K562 (cell line): ENCODE measurements at regions not wholly inside any gene's neighbourhood (a gene's known extent, or its start where the extent isn't known, plus 50 kb on each side); places are given as distances from the start of the nearest gene placed in this dataset.

Experiments used
- ATAC-seq: fragments of 200-7000 bp; cut with Tn5 transposase; 3 replicates; pipeline ENCODE4 v1.9.1; 2020; ENCODE audit warnings: moderate library complexity
- BruUV-seq: library from RNA; stranded (reverse); fragments of 400-500 nt; replicated peaks from 2 replicates; lab custom pipeline; 2021; lab: Mats Ljungman, UMichigan
- CTCF ChIA-PET: fragments of 300-600 bp; formaldehyde crosslinking; extraction: SDS; loops from one replicate; lab custom pipeline; 2021; ENCODE audit warnings: low intra/inter-chr PET ratio; lab: Yijun Ruan, JAX
- POLR2A ChIA-PET: fragments of 300-600, 350-650 bp; sonication (Branson Sonifier 250); formaldehyde crosslinking; extraction: SDS; loops from one replicate; lab custom pipeline; 2021; ENCODE audit warnings: antibody characterized with exemption, inconsistent platforms; lab: Yijun Ruan, JAX
- DNase-seq, 4 experiments: peaks; one replicate each; pipeline versions ENCODE4 v3.0.0 to v3.0.0-alpha.2; 2011 to 2018; ENCODE audit warnings: low spot score in 3 of 4, mixed read lengths in 3 of 4; ENCODE audit errors: extremely low read depth in 1 of 4
- FAIRE-seq: peaks from 2 replicates; lab custom pipeline; 2011; peaks lifted over from hg19 to GRCh38; lab: Jason Lieb, UNC
- H2AFZ ChIP-seq: 2 replicates; pipeline ENCODE4 v1.6.0; 2011; ENCODE audit warnings: low read depth, low read length, control low read depth, inconsistent platforms
- H3K27ac ChIP-seq: fragments of 200-600 bp; 3 replicates; pipeline ENCODE4 v1.8.0; 2011; ENCODE audit warnings: low read depth, mild to moderate bottlenecking, control low read depth, inconsistent platforms, low read length, moderate library complexity, mixed read lengths; ENCODE audit errors: extremely low read depth
- H3K27me3 ChIP-seq, 2 experiments: fragments of 300-600 bp in 1 of 2; 2 replicates in 1 of 2; 3 replicates in 1 of 2; pipeline versions ENCODE4 v1.6.0 to v1.8.0; 2011; ENCODE audit warnings: inconsistent platforms in 2 of 2, low read length in 2 of 2, mild to moderate bottlenecking in 1 of 2, mixed read lengths in 1 of 2, moderate library complexity in 1 of 2; ENCODE audit not compliant: control insufficient read depth in 2 of 2, insufficient read depth in 2 of 2
- H3K36me3 ChIP-seq: fragments of 300-600 bp; 3 replicates; pipeline ENCODE4 v1.8.0; 2011; ENCODE audit warnings: mild to moderate bottlenecking, low read length, inconsistent platforms; ENCODE audit not compliant: control insufficient read depth, insufficient read depth
- H3K4me1 ChIP-seq, 2 experiments: fragments of 200-600 bp in 1 of 2; replicated peaks in 1 of 2; 2 replicates in 1 of 2; 3 replicates in 1 of 2; pipeline versions ENCODE4 v1.5.1 to v1.8.0; 2011; ENCODE audit warnings: inconsistent platforms in 2 of 2, low read length in 2 of 2, mild to moderate bottlenecking in 1 of 2, mixed read lengths in 1 of 2, moderate library complexity in 1 of 2; ENCODE audit not compliant: control insufficient read depth in 2 of 2, insufficient read depth in 2 of 2
- H3K4me2 ChIP-seq: 2 replicates; pipeline ENCODE4 v1.6.1; 2011; ENCODE audit warnings: low read length, control low read depth, inconsistent platforms, mixed read lengths; ENCODE audit not compliant: insufficient read depth
- H3K4me3 ChIP-seq: fragments of 200-600 bp; sonication (generic), shearing (Covaris generic); 2 replicates; pipeline ENCODE4 v1.5.1; 2016; ENCODE audit warnings: control low read depth, inconsistent platforms
- H3K79me2 ChIP-seq: fragments of 200-600 bp; 3 replicates; pipeline ENCODE4 v1.8.0; 2011; ENCODE audit warnings: low read length, inconsistent platforms; ENCODE audit not compliant: control insufficient read depth, insufficient read depth
- H3K9ac ChIP-seq, 2 experiments: 2 replicates each; pipeline versions ENCODE4 v1.6.0 to v1.6.1; 2011; ENCODE audit warnings: low read depth in 2 of 2, low read length in 2 of 2, control low read depth in 1 of 2, inconsistent platforms in 1 of 2, mild to moderate bottlenecking in 1 of 2, mixed read lengths in 1 of 2; ENCODE audit not compliant: insufficient read depth in 1 of 2
- H3K9me1 ChIP-seq: one replicate; pipeline ENCODE4 v1.6.0; 2011; ENCODE audit warnings: inconsistent platforms, mild to moderate bottlenecking, low read length, moderate library complexity; ENCODE audit not compliant: control insufficient read depth, insufficient read depth
- H3K9me3 ChIP-seq: replicated peaks from 2 replicates; pipeline ENCODE4 v1.5.1; 2011; ENCODE audit warnings: low read depth, low read length, inconsistent platforms; ENCODE audit not compliant: control insufficient read depth, insufficient read depth
- H4K20me1 ChIP-seq: replicated peaks from 2 replicates; pipeline ENCODE4 v1.6.1; 2011; ENCODE audit warnings: low read length, inconsistent platforms, mixed read lengths; ENCODE audit not compliant: control insufficient read depth, insufficient read depth
- GABPA ChIP-seq: fragments of 200-800 bp; sonication (Bioruptor generic); conservative IDR thresholded peaks from 2 replicates; pipeline ENCODE4 v1.6.1; 2016; ENCODE audit warnings: low read depth, missing genetic modification characterization, missing compliant biosample characterization
- HDAC6 ChIP-seq: IDR thresholded peaks from 2 replicates; pipeline ENCODE4 v1.6.1; 2012; ENCODE audit warnings: low read depth, mild to moderate bottlenecking, control low read depth, inconsistent platforms, low read length, moderate library complexity
- KDM4B ChIP-seq, 2 experiments: fragments of 450-650 bp in 1 of 2; sonication (generic) in 1 of 2; IDR thresholded peaks; 2 replicates each; pipeline ENCODE4 v1.6.1; 2016 to 2017; ENCODE audit warnings: borderline replicate concordance in 2 of 2, antibody characterized with exemption in 1 of 2, low read depth in 1 of 2, mild to moderate bottlenecking in 1 of 2
- MCM2 ChIP-seq: fragments of 450-650 bp; IDR thresholded peaks from 2 replicates; pipeline ENCODE4 v1.6.1; 2017; ENCODE audit warnings: low read depth, mild to moderate bottlenecking
- SMAD2 ChIP-seq: fragments of 150-350 bp; IDR thresholded peaks from 2 replicates; pipeline ENCODE4 v1.6.1; 2014; ENCODE audit warnings: low read depth, mild to moderate bottlenecking, low read length
- TAF9B ChIP-seq: fragments of 450-650 bp; IDR thresholded peaks from 2 replicates; pipeline ENCODE4 v1.6.1; 2018; ENCODE audit warnings: mild to moderate bottlenecking; ENCODE audit not compliant: partially characterized antibody
- TCF3 ChIP-seq: sonication (generic); formaldehyde crosslinking; IDR thresholded peaks from 2 replicates; pipeline ENCODE4 v1.4.0; 2020; ENCODE audit warnings: mild to moderate bottlenecking, missing genetic modification reagents
- U2AF2 ChIP-seq: fragments of 200-400 bp; formaldehyde crosslinking; optimal IDR thresholded peaks from 2 replicates; pipeline ENCODE3; 2017; ENCODE audit warnings: low read depth, mild to moderate bottlenecking, low read length
- ZBED1 ChIP-seq: IDR thresholded peaks from 2 replicates; pipeline ENCODE4 v1.6.1; 2014
- WGBS: fragments of 100-300 bp; shearing (Covaris generic); methylation state at CpG from one replicate; pipeline ENCODE4 v1.1.6; 2016; ENCODE audit warnings: low coverage, mixed read lengths; ENCODE audit not compliant: insufficient coverage; ENCODE audit errors: missing lambda C conversion rate; 5-methylcytosine and 5-hydroxymethylcytosine counted together
- in situ Hi-C: fragments of 300-500 bp; cut with MboI; formaldehyde crosslinking; loops from 4 replicates; pipeline ENCODE4 v1.15.0; 2018; ENCODE audit warnings: inconsistent platforms, mixed read lengths
- intact Hi-C: fragments of 100-400 bp; cut with micrococcal nuclease; formaldehyde crosslinking; loops from 2 replicates; pipeline ENCODE4 v1.14.2; 2022
- TF ChIP-seq, protein P1 (sequence below): fragments of 250-450 bp; sonication (Bioruptor Pico); IDR thresholded peaks from 2 replicates; pipeline ENCODE4 v1.5.1; 2021; ENCODE audit warnings: mild to moderate bottlenecking
- TF ChIP-seq, protein P2 (sequence below): fragments of 250-450 bp; sonication (Bioruptor Pico); IDR thresholded peaks from 2 replicates; pipeline ENCODE4 v1.8.0; 2022; ENCODE audit warnings: moderate library complexity, mild to moderate bottlenecking, inconsistent platforms
- TF ChIP-seq, protein P3 (sequence below): fragments of 250-450 bp; sonication (Bioruptor Pico); IDR thresholded peaks from 2 replicates; pipeline ENCODE4 v1.8.0; 2022; ENCODE audit warnings: moderate library complexity, mild to moderate bottlenecking, inconsistent platforms
- TF ChIP-seq, protein P4 (sequence below): IDR thresholded peaks from 3 replicates; pipeline ENCODE4 v1.6.1; 2011; ENCODE audit warnings: borderline replicate concordance, mild to moderate bottlenecking; ENCODE audit not compliant: insufficient read length, insufficient read depth

DNA sequence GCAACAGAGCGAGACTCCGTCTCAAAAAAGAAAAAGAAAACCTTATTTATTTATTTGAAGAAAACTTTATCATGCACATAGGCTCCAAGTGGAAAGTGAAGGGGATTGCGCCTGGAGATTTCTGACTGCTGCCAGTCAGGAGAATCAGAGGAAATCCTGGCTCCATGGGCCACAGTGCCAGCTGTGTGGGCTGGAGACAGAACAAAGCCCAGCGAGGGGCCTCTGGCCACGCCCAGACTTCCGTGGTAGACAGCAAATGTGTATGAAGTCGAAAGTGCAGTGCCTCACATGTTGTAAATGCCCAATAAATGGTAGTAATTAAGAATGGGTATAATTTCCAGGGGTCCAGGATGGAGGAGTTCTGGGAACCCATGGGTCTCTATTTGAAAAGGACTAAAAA is 75.8 kb upstream of the WWC1 start:
- ATAC-seq, result no peak
- FAIRE-seq, result no peak
- POLR2A ChIA-PET, result no interaction called here
- TF ChIP-seq KDM4B (IDR thresholded peaks at IDR 0.05; ENCODE audit: borderline replicate concordance in 2 of 2, low read depth in 1 of 2) (no peak), ZBED1 (no peak)
- in situ Hi-C loops (no loop called here), intact Hi-C loops (no loop called here)
- no peak overlapping the region for H3K9ac ChIP-seq
- H3K4me2 ChIP-seq, result no peak overlapping the region
- no peak overlapping the region for H2AFZ ChIP-seq
- H3K4me1 ChIP-seq, result no peaks in the 10 kb centered on the region
- H3K36me3 ChIP-seq, result no peaks in the 10 kb centered on the region
- DNase-seq, result no peak
- BruUV-seq, result no TSS peak
- H3K27ac ChIP-seq, result no peak overlapping the region
- H4K20me1 ChIP-seq, result no peaks in the 10 kb centered on the region
- H3K79me2 ChIP-seq, result no peaks in the 10 kb centered on the region
- 3% methylated on average over 7 of the region's 7 CpGs for WGBS
- H3K9me1 ChIP-seq, result no peaks in the 10 kb centered on the region
- H3K4me3 ChIP-seq, result no peak overlapping the region
- no peaks in the 10 kb centered on the region; a peak in 1 of 5 replicates for H3K27me3 ChIP-seq
- no peaks in the 10 kb centered on the region for H3K9me3 ChIP-seq
- CTCF ChIA-PET, result no interaction called here

DNA sequence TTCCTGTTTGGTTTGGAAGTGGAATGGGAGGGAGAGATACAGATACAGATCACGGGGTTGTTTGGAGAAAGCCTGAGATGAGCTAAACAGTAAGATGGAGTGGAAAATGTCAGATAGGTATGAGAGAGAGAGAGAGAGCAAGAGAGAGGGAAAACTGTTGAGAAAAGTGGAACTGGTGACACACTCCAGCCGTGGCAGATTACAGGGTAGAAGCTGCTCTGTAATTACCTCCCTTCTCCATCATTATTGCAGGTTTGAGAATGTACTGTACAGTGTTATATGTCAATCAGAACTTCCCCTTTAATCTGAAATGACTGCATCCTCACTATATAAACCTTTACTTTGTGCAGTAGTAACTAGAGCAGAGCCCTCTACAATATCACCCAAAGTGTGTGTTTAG is 74.5 kb upstream of the WWC1 start:
- Histone ChIP-seq H3K9me1 (no peaks in the 10 kb centered on the region), H3K79me2 (no peaks in the 10 kb centered on the region), H4K20me1 (no peaks in the 10 kb centered on the region), H3K27ac (no peak overlapping the region), H3K27me3 (no peaks in the 10 kb centered on the region; a peak in 1 of 5 replicates), H3K4me1 (no peaks in the 10 kb centered on the region), H3K4me2 (no peak overlapping the region), H2AFZ (no peak overlapping the region), H3K9ac (no peak overlapping the region), H3K36me3 (no peaks in the 10 kb centered on the region), H3K9me3 (no peaks in the 10 kb centered on the region), H3K4me3 (no peak overlapping the region)
- WGBS, result 0% methylated on average over 2 of the region's 2 CpGs
- ChIA-PET POLR2A (no interaction called here), CTCF (no interaction called here)
- FAIRE-seq, result no peak
- no peak for DNase-seq
- intact Hi-C loops, result no loop called here
- in situ Hi-C loops, result no loop called here
- ATAC-seq, result no peak
- no TSS peak for BruUV-seq
- TF ChIP-seq, protein P1, sequence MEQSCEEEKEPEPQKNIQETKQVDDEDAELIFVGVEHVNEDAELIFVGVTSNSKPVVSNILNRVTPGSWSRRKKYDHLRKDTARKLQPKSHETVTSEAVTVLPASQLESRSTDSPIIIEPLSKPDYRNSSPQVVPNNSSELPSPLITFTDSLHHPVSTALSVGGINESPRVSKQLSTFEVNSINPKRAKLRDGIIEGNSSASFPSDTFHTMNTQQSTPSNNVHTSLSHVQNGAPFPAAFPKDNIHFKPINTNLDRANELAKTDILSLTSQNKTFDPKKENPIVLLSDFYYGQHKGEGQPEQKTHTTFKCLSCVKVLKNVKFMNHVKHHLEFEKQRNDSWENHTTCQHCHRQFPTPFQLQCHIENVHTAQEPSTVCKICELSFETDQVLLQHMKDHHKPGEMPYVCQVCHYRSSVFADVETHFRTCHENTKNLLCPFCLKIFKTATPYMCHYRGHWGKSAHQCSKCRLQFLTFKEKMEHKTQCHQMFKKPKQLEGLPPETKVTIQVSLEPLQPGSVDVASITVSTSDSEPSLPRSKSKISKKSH (CRISPR knock-in tag), result no peak
- TF ChIP-seq, protein P2, sequence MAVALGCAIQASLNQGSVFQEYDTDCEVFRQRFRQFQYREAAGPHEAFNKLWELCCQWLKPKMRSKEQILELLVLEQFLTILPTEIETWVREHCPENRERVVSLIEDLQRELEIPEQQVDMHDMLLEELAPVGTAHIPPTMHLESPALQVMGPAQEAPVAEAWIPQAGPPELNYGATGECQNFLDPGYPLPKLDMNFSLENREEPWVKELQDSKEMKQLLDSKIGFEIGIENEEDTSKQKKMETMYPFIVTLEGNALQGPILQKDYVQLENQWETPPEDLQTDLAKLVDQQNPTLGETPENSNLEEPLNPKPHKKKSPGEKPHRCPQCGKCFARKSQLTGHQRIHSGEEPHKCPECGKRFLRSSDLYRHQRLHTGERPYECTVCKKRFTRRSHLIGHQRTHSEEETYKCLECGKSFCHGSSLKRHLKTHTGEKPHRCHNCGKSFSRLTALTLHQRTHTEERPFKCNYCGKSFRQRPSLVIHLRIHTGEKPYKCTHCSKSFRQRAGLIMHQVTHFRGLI, result no peak
- TF ChIP-seq TCF3 (CRISPR knock-in tag) (no peak), HDAC6 (no peak), MCM2 (no peak), GABPA (tag) (no peak), TAF9B (no peak), U2AF2 (no peak), SMAD2 (no peak)
- TF ChIP-seq, protein P3, sequence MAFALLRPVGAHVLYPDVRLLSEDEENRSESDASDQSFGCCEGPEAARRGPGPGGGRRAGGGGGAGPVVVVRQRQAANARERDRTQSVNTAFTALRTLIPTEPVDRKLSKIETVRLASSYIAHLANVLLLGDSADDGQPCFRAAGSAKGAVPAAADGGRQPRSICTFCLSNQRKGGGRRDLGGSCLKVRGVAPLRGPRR (CRISPR knock-in tag), result no peak
- TF ChIP-seq, protein P4, sequence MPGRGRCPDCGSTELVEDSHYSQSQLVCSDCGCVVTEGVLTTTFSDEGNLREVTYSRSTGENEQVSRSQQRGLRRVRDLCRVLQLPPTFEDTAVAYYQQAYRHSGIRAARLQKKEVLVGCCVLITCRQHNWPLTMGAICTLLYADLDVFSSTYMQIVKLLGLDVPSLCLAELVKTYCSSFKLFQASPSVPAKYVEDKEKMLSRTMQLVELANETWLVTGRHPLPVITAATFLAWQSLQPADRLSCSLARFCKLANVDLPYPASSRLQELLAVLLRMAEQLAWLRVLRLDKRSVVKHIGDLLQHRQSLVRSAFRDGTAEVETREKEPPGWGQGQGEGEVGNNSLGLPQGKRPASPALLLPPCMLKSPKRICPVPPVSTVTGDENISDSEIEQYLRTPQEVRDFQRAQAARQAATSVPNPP, result no peak
